B cell (primary cell): ENCODE measurements at regions not wholly inside any gene's neighbourhood (a gene's known extent, or its start where the extent isn't known, plus 50 kb on each side); places are given as distances from the start of the nearest gene placed in this dataset.

Experiments
- EZH2 ChIP-seq: IDR thresholded peaks from 2 replicates; pipeline ENCODE4 v1.6.1; 2012; ENCODE audit warnings: borderline replicate concordance, low read depth, mild to moderate bottlenecking, moderate library complexity, low read length; ENCODE audit not compliant: insufficient read depth, poor library complexity, severe bottlenecking
- TF ChIP-seq, protein P1 (sequence below): fragments of 200-600 bp; IDR thresholded peaks from one replicate; pipeline ENCODE4 v1.8.0; 2022; ENCODE audit warnings: antibody characterized with exemption, mild to moderate bottlenecking

- TF ChIP-seq, protein P1, sequence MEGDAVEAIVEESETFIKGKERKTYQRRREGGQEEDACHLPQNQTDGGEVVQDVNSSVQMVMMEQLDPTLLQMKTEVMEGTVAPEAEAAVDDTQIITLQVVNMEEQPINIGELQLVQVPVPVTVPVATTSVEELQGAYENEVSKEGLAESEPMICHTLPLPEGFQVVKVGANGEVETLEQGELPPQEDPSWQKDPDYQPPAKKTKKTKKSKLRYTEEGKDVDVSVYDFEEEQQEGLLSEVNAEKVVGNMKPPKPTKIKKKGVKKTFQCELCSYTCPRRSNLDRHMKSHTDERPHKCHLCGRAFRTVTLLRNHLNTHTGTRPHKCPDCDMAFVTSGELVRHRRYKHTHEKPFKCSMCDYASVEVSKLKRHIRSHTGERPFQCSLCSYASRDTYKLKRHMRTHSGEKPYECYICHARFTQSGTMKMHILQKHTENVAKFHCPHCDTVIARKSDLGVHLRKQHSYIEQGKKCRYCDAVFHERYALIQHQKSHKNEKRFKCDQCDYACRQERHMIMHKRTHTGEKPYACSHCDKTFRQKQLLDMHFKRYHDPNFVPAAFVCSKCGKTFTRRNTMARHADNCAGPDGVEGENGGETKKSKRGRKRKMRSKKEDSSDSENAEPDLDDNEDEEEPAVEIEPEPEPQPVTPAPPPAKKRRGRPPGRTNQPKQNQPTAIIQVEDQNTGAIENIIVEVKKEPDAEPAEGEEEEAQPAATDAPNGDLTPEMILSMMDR: no peak
- no peak for TF ChIP-seq EZH2
Measured at GRCh38 chr16:85999778-86000177, 100.8 kb downstream of the IRF8 start.
